Astrocyte of the spinal cord (primary cell): ENCODE measurements at regions not wholly inside any gene's neighbourhood (a gene's known extent, or its start where the extent isn't known, plus 50 kb on each side); places are given as distances from the start of the nearest gene placed in this dataset.
A peak's percentile ranks its signal among the peaks of the same experiment; 100 is the strongest.

ENCODE experiments used
- DNase-seq: peaks from one replicate; pipeline ENCODE4 v3.0.0; 2011; ENCODE audit warnings: low read depth, low spot score
- H3K4me3 ChIP-seq: 2 replicates; pipeline ENCODE4 v1.5.1; 2011; ENCODE audit warnings: low read depth, mild to moderate bottlenecking, low read length, moderate library complexity
- CTCF ChIP-seq: IDR thresholded peaks from 2 replicates; pipeline ENCODE4 v1.5.1; 2012; ENCODE audit warnings: low read depth, mild to moderate bottlenecking, low read length, inconsistent platforms
- in situ Hi-C: cut with HindIII; loops from 2 replicates; pipeline ENCODE4 v1.10.0; 2017; ENCODE audit warnings: low sequenced_read_pairs

GRCh38 chr20:40197691-40198090, 491.3 kb downstream of the MAFB start:
- TF ChIP-seq CTCF: no peak
- peak; percentile 45 for DNase-seq
- H3K4me3 ChIP-seq: no peak overlapping the region
- in situ Hi-C loops: no loop called here

- no peak for DNase-seq
- in situ Hi-C loops: no loop called here
- H3K4me3 ChIP-seq: no peak overlapping the region
- TF ChIP-seq CTCF: no peak
These were observed 492.1 kb downstream of the MAFB start for GRCh38 chr20:40196846-40197436.

GRCh38 chr20:40195742-40196141, 493.3 kb downstream of the MAFB start:
- TF ChIP-seq CTCF: no peak
- in situ Hi-C loops: no loop called here
- no peak for DNase-seq
- no peak overlapping the region for H3K4me3 ChIP-seq

- DNase-seq: no peak
- no peak for TF ChIP-seq CTCF
- H3K4me3 ChIP-seq: no peak overlapping the region
- in situ Hi-C loops: no loop called here
These were observed 496.5 kb downstream of the MAFB start for GRCh38 chr20:40192529-40192928.

- TF ChIP-seq CTCF: no peak
- no peak overlapping the region for H3K4me3 ChIP-seq
- DNase-seq: no peak
- in situ Hi-C loops: no loop called here
These were observed 497.0 kb downstream of the MAFB start for GRCh38 chr20:40192081-40192480.

GRCh38 chr20:40191573-40191972, 497.5 kb downstream of the MAFB start:
- in situ Hi-C loops: no loop called here
- DNase-seq: no peak
- TF ChIP-seq CTCF: no peak
- no peak overlapping the region for H3K4me3 ChIP-seq

GRCh38 chr20:40189621-40190020, 499.4 kb downstream of the MAFB start:
- TF ChIP-seq CTCF: no peak
- in situ Hi-C loops: no loop called here
- no peak for DNase-seq
- H3K4me3 ChIP-seq: no peak overlapping the region
